GM19438 (cell line): ENCODE measurements at regions not wholly inside any gene's neighbourhood (a gene's known extent, or its start where the extent isn't known, plus 50 kb on each side); places are given as distances from the start of the nearest gene placed in this dataset.
"Not testable (repeated sequence)": the region's sequence is repeated elsewhere in the genome, so short reads cannot be mapped to it uniquely, and the experiment has no call there.

ENCODE experiments used
- ATAC-seq: cut with Tn5 transposase; IDR thresholded peaks from one replicate; pipeline ENCODE4 v1.9.1; 2021; ENCODE audit warnings: low read depth; ENCODE audit not compliant: unreplicated experiment

DNA sequence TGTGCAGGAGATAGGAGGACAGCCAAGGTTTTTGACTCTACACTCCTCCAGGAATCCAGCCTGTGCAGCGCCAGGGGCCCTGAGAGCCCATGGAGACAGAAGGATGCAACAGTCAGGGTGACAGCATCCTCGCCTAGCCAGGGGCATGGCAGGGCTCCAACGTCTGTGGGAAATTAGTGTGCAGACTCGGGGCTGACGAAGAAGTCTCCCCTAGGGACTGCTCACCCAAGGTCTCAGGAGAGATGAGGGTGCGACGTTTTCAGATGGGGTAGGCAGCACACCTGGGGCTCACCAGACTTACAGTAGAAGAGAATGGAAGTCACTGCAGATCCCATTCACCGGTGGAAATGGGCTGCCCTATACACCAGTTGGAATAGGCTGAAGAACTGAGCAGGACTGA is 241.7 kb downstream of the SETD4 start:
- ATAC-seq: no peak

DNA sequence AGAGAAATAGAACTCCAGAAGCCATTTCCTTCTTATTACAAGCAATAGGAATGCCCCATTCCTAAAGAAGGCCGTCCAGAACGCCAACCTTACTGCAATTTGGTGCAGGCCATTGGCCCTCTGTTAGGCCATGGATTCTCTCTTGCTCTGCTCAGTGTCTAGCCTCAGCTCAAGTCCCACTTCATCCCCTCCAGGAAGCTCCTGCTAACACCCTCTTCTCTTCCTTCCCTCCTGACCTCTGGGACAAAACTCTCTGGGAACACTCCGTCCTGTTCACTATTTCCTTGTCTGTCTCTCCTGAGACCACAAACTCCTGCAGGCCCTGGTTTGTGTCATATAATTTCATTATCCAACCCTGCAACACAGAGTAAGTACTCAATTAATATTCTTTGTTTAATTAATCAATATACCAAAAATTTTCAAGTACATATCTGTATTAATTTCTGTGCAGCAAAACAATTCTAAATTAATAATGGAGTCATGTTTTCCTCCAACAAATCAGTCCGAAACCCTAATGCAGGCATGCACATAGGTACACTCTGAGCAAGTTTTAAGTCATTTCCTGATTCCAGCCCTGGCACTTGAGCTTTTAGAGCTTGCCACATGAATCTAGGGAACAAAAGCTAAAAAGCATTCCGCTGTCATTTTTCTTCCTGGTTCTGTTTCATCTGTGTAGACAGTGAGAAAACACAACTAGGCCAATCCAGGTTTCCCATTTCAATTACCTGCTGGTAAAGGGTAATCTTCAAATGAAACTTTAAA is 245.3 kb downstream of the SETD4 start:
- no peak for ATAC-seq

DNA sequence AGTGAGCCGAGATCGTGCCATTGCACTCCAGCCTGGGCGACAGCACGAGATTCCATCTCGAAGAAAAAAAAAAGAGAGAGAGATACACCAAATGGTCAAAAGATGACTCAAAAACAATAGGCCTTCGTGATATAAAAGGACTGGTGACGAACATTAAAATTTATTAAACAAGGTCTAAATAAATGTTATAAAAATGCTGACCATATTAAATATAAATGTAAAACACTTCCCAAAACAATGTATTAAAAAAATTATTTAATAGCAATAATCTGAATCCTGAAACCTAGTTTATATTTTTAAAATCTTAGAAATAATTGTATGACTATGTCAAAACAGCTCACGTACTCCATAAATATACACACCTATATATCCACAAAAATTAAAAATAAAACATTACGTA is 247.6 kb downstream of the SETD4 start:
- ATAC-seq: no peak

DNA sequence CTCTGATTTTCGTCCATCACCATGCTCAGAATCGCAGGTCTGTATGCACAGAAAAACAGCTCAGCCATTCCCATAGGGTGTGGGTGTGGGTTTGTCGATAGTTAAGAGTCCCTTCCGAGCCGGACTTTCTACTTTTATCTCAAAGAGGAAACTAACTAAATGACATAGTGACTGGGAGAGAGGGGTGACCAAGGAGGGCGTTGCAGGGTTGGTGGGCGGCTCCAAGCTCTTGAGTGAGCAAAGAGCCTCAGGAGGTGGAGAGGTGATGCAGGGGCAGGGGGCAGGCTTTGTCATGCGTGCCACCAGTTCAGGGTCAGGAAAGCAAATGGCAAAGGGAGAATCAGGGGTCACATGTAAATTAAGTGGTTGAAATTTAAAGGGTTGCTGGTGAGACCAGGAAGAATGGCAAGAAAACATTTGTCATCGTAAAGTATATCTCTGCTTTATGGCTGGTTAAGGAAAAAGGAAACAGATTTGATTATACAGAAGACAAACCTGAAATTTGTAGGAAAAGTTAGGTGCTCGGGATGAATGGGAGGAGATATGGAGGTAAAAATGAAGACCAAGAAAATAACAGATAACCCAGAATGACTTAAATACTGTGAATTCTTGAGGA is 249.0 kb downstream of the SETD4 start:
- ATAC-seq: no peak

DNA sequence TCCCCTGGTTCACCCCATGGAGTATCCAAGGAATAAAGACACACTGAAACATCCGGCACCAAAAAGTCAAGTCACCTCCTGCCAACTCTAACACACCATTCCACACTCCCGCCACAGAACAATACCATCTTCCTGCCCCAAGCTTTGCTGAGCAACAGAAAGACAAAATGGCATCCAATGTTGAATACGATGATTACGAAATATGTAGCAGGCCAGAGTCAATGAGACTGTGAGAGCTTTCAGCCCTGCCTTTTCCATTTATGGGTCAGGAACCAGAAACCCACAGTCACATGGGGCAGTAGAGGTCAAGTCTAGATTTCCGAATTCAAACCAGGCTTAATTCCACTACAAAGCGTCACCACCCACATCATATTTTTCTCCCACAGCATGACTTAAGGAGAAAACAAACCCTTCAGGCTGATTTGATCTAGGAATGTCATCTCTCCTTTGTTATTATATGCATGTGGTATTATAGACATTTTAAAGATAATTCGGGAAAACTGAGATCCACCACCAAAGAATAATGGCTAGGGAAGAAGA is 249.8 kb downstream of the SETD4 start:
- no peak for ATAC-seq

DNA sequence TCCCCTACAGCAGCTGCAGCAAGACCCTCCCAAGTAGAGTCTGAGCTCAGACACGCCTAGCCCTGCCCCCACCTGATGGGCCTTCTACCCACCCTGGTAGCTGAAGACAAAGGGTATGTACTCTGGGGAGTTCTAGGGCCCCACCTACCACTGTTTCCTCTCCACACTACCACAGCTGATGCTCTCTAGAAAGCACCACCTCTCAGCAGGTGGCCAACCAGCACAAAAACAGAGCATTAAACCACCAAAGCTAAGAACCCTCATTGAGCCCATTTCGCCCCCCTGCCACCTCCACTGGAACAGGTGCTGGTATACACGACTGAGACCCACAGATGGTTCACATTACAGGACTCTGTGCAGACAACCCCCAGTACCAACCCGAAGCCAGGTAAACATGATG is 258.9 kb downstream of the SETD4 start:
- ATAC-seq: no peak

DNA sequence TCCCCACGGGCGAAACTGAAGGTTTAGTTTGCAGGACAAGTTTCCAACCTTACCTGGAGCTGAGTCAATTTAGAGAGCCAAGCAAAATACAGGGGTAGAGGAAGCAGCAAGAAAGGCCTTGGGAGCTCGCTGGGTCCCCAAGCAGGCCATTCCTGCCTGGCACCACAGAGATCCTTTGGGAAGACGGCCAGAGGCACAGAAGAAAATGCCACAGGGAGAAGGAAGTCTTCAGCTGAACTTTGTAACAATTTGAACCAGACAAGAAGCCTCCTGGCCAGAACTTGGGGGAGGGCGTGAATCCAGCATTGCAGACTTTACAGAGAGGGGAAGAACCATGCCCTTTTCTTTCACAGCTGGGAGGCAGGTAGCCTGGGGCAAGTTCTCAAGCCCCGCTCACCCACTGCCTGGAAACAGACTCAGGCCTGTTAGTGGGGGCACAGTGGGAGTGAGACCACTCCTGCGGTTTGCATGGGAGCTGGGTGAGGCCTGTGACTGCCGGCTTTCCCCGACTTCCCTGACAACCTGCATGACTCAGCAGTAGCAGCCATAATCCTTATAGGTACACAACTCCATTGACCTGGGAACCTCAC is 259.4 kb downstream of the SETD4 start:
- not testable (repeated sequence) for ATAC-seq

DNA sequence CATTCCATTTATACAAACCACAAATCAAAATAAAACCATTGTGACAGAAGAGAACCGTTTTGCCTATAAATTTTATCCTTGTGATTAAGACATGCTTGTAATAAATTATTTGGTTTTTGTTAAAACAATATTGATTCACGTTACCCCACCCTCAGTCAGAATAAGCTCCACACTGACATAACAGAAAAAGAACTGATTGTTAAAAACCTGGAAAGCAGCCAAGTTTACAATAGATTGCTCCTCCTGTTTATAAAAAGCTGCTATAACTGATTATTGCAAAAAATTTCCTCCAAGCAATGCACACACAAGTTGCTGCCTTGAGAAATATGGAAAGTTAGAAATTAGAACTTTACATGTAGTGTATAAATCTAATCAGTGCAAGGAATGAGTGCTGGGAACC is 263.5 kb downstream of the SETD4 start:
- no peak for ATAC-seq

DNA sequence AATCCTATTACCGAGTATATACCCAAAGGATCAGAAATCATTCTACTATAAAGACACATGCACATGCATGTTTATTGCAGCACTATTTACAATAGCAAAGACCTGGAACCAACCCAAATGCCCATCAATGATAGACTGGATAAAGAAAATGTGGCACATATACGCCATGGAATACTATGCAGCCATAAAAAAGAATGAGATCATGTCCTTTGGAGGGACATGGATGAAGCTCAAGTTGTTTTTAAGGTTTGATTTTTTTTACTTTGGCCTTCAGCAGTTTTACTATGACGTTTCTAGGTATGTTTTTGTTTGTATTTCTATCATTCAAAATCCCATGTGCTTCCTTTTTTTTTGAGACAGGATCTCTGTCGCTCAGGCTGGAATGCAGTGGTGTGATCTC is 265.8 kb downstream of the SETD4 start:
- ATAC-seq: not testable (repeated sequence)

DNA sequence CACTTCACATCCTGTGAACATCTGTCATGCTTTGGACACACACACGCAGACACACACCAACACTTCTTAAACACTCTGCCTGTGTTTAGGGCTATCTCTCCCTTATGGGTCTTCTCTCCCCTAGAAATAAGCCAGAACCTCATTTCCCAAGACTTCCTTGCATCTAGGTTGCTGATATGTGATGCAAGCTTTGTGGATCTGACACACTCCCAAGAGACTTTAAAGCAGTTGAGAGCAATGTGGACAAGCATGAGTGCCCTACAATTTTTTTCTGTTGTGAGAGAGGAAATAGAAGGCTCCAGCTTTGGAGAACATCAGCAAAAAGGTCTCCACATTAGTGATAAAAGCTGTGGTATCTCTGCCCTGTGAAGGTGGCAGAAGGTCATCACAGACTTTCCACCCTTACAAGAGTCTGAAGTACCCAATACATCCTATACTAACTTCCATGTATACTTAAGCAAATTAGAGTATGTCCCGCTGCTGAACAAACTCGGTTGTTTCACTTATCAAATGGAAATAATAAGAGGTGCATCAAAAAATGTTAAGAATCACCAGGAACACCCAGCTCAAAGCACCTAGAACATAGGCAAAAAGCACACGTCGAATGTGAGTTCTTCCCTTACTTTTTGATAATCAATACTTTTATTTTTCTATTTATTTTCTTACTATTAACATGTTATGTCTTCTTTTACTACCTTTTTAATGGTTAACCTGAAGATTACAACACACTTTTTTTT is 267.6 kb downstream of the SETD4 start:
- ATAC-seq: no peak

DNA sequence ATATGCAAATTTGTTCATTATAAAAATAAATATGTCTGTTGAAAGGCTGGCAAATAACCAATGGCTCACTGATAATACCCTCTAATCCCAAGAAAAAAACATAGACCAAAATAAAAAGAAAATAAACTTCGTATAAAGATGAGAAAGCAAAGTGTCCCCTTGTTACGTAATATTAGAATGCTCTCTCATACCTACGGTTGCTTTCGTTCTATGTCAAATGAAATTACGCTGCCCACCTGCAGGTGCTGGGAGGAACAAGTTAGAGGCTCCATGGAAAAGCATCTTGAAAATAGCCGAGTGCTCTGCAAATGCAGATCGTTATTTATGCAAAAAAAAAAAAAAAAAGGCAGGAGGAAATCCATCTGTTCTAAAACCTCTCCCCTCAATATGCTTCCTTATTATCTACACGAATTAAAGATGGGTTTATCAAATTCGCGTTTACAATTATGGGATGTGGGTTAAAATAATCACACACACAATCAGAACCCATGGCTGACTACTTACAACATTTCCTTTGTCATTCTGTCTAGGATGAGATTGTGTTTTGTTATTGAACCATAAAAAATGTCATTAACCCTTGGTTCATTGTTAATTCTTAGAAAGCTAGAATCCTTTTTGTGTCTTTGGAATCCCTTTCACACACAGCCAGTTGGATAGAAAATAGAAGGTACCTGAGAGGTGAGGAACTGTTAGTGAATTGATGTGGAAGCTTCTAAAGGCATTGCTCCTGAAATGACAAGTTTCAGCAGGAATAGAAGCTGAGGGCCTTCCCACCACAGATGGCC is 268.6 kb downstream of the SETD4 start:
- no peak for ATAC-seq

DNA sequence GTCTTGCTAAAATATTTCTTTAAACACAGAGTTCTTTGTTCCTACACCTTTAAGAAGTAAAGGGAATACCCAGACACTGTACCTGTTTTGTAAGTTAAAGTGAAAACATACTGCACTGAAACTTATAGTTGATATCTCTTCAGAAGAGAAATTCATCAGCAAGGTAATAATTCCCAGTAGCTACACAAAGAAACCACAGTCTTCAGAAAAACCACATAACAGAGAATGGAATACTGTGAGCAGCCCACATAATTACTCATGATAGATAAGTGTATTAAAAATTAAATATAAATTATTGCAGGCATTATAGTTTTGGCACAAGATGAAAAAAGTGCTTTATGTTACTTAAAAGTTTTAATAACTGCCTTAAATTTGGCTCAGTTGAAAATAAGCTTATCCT is 276.6 kb downstream of the SETD4 start:
- no peak for ATAC-seq

DNA sequence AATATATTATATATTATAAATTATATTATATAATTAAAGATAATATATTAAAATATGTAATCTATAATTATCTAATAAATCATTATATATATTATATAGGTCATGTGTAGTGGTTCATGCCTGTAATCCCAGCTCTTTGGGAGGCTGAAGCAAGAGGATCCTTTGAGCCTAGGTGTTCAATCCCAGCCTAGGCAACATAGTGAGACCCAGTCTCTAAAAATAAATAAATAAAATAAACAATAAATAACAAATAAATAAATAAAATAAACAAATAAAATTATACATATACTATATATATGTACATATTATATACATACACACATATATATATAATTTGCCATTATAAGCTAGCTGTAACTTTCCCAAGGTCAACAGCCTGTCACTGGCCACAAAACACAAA is 277.7 kb downstream of the SETD4 start:
- no peak for ATAC-seq

DNA sequence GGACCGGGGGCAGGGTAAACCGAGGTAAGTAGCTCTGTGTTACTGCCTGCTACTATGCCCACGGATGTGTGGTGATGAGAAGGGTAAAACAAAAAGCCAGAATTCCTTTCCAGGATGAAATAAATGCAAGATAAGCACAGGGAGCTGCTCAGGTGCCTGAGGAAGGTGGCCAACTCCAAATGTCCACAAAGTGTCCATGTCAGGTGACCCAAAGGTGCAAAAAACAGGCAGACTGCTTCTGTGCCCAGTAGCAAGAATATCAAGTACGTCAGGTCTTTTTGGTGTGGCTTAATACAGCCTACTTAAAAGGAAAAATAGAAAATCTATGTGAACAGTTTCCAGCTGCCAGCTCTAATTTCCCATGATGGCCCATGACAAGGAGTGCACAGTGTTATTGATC is 279.3 kb downstream of the SETD4 start:
- ATAC-seq: no peak

DNA sequence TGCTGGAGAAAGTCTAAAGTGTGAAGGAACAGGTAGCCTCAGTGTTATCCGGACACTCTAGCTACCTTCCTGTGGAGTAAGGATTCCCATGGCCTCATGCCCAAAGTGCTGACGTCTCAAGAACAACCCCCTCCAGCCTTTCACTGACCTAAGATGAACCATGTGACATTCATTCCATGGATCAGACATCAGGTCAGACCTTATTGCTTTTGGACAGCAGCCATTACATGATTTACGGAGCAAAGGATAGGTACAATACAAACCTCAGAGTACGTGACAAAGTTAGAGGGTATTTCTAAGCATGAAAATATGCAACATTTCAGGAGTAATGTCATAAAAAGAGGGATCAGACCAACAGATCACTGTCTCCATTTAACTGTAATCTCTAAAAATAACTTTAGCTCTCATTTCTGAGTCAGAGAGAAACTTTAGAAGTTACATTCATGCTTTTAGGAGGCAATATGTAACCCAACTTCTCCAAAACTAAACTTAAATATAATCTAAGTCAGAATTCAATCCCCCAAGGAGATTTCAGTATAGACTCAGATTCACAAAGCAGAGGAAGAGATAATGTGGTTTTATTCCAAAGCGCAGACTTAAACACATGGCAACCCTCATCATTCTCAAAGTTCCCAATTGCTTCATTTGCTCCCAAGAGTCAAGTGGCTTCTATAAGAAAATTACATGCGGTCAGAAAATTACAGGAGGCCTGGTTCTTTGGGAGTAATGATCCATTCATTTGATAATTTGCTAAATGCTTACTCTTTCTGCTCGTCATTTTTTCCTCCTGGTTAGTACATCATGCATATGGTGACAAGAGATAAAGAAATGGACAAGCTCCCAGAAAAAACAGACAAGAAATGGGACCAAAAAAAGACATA is 280.4 kb downstream of the SETD4 start:
- no peak for ATAC-seq

DNA sequence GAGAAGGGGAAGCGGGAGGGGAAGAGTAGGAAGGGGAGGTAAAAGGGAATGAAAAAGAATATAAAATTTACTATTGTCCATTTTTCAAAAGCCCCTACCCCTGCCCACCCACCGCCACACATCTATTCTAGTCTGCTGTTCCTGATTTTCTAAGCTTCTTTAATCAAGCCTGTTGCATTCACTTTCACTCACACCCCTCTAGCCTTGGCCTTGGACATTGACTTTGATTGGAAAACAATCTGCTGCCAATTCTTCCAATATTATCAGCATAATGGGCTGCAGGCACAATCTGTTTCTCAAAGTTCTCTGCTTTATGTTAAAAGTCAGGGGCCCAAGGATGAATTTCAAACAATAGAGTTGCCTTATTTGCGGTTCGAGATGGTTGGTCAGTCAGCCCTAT is 281.2 kb downstream of the SETD4 start:
- no peak for ATAC-seq

DNA sequence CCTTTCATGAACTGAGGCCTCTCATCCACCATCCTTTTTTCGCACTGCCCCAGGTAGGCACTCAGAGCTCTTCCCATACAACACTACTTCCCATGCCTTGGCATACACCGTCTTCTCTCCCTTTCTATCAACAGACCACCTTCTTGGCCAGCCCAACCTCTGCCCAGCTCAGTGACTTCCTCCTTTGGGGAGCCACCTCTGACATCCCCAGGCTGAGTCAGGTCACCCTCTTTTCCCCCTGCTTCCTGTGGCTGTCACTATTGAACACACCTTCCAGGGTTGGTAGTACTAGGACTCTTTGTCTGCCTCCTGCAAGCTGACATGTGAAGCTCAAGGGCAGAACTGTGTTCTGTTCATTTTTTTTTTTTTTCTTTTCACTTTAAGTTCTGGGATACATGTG is 283.2 kb downstream of the SETD4 start:
- no peak for ATAC-seq

DNA sequence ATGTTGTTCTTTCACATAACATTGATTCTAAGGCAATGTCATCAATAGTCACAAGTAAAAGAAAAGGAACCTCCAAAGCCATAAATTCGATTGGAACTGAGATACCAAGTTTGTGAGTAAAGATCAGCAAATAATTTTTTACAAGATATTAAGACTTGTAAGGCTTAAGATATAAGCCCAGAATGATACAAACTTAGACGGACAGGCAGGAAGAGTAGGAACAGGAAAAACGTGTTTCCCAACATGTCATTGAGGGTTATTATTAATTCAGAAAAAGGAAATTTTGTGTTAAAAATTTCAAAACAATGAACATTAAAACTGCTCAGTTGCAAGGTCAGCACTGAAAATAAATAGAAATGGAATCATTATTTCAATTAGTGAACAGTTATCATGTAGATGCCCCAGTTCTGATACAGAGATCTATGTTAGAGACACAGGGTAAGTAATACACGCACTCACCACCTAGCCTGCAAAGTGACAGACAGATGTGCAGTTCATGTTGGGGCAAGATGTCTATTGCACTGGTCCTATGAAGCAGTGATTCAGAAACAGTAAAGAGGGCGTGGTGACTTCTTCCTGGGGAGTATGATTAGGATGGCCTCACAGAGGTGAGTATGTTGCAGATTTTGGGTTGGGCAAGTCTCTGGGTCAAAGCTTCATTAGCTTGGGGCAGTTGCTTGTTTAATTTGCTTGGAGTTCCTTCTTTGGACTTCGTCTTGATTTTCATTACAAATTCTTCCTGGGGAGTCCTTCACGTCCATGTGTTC is 284.4 kb downstream of the SETD4 start:
- no peak for ATAC-seq
